ENCODE measurements at regions not wholly inside any gene's neighbourhood (a gene's known extent, or its start where the extent isn't known, plus 50 kb on each side); places are given as distances from the start of the nearest gene placed in this dataset.
"Not testable (repeated sequence)": the region's sequence is repeated elsewhere in the genome, so short reads cannot be mapped to it uniquely, and the experiment has no call there.

- Histone ChIP-seq H3K4me3 (no peak overlapping the region), H3K27ac (no peak overlapping the region), H3K36me3 (no peaks in the 10 kb centered on the region), H3K4me1 (ENCODE audit: control insufficient read depth in 1 of 2, low read depth in 2 of 2) (no peaks in the 10 kb centered on the region), H3K27me3 (replicated peaks; ENCODE audit: insufficient read depth) (no peaks in the 10 kb centered on the region), H3K9me3 (peaks cover 5% of the 10 kb centered on the region)
- no peak for ATAC-seq (ENCODE audit: insufficient number of reproducible peaks, low FRiP score, low read depth)
- DNase-seq (ENCODE audit: low spot score), result no peak
- no peak for TF ChIP-seq CTCF (IDR thresholded peaks at IDR 0.05)
Observed at GRCh38 chr6:144667532-144668503, 382.7 kb downstream of the UTRN start.

GRCh38 chr6:144670259-144670658 lies 385.1 kb downstream of the UTRN start:
- ATAC-seq (ENCODE audit: insufficient number of reproducible peaks, low FRiP score, low read depth); H3K4me3 ChIP-seq; H3K27ac ChIP-seq; H3K27me3 ChIP-seq (replicated peaks; ENCODE audit: insufficient read depth); H3K36me3 ChIP-seq; H3K4me1 ChIP-seq (ENCODE audit: control insufficient read depth in 1 of 2, low read depth in 2 of 2); DNase-seq (ENCODE audit: low spot score): not testable (repeated sequence)
- peaks cover 15% of the 10 kb centered on the region for H3K9me3 ChIP-seq

GRCh38 chr6:144673807-144674206 lies 388.7 kb downstream of the UTRN start:
- Histone ChIP-seq H3K27me3 (replicated peaks; ENCODE audit: insufficient read depth) (no peaks in the 10 kb centered on the region), H3K36me3 (no peaks in the 10 kb centered on the region), H3K4me3 (no peak overlapping the region), H3K4me1 (ENCODE audit: control insufficient read depth in 1 of 2, low read depth in 2 of 2) (peaks cover 4 to 12% of the 10 kb centered on the region in 2 donors), H3K27ac (no peak overlapping the region), H3K9me3 (peaks cover 15% of the 10 kb centered on the region)
- ATAC-seq (ENCODE audit: insufficient number of reproducible peaks, low FRiP score, low read depth) (no peak), DNase-seq (ENCODE audit: low spot score) (no peak)
- TF ChIP-seq CTCF (IDR thresholded peaks at IDR 0.05), result no peak

- no peaks in the 10 kb centered on the region for H3K36me3 ChIP-seq
- peak; percentile 50 for ATAC-seq (ENCODE audit: insufficient number of reproducible peaks, low FRiP score, low read depth)
- peaks cover 14 to 25% of the 10 kb centered on the region in 2 donors for H3K4me1 ChIP-seq (ENCODE audit: control insufficient read depth in 1 of 2, low read depth in 2 of 2)
- H3K27me3 ChIP-seq (replicated peaks; ENCODE audit: insufficient read depth), result no peaks in the 10 kb centered on the region
- H3K4me3 ChIP-seq, result no peak overlapping the region
- peaks cover 15% of the 10 kb centered on the region for H3K9me3 ChIP-seq
- TF ChIP-seq CTCF (IDR thresholded peaks at IDR 0.05), result no peak
- H3K27ac ChIP-seq, result no peak overlapping the region
- no peak for DNase-seq (ENCODE audit: low spot score)
Observed at GRCh38 chr6:144675231-144675861, 390.2 kb downstream of the UTRN start.

- not testable (repeated sequence) for DNase-seq (ENCODE audit: low spot score); H3K27ac ChIP-seq; ATAC-seq (ENCODE audit: insufficient number of reproducible peaks, low FRiP score, low read depth); H3K4me3 ChIP-seq; H3K27me3 ChIP-seq (replicated peaks; ENCODE audit: insufficient read depth); H3K36me3 ChIP-seq
- H3K9me3 ChIP-seq, result peaks cover 14% of the 10 kb centered on the region
- peaks cover 16 to 34% of the 10 kb centered on the region in 2 donors for H3K4me1 ChIP-seq (ENCODE audit: control insufficient read depth in 1 of 2, low read depth in 2 of 2)
Observed at GRCh38 chr6:144676310-144676709, 391.2 kb downstream of the UTRN start.

- not testable (repeated sequence) for DNase-seq (ENCODE audit: low spot score); H3K27me3 ChIP-seq (replicated peaks; ENCODE audit: insufficient read depth); H3K27ac ChIP-seq; H3K4me3 ChIP-seq; ATAC-seq (ENCODE audit: insufficient number of reproducible peaks, low FRiP score, low read depth); H3K36me3 ChIP-seq
- Histone ChIP-seq H3K4me1 (ENCODE audit: control insufficient read depth in 1 of 2, low read depth in 2 of 2) (peaks cover 20 to 44% of the 10 kb centered on the region in 2 donors), H3K9me3 (peaks cover 10% of the 10 kb centered on the region)
Observed at GRCh38 chr6:144677263-144677662, 392.1 kb downstream of the UTRN start.
